ENCODE measurements at regions not wholly inside any gene's neighbourhood (a gene's known extent, or its start where the extent isn't known, plus 50 kb on each side); places are given as distances from the start of the nearest gene placed in this dataset.
"Not testable (repeated sequence)": the region's sequence is repeated elsewhere in the genome, so short reads cannot be mapped to it uniquely, and the experiment has no call there.

DNA sequence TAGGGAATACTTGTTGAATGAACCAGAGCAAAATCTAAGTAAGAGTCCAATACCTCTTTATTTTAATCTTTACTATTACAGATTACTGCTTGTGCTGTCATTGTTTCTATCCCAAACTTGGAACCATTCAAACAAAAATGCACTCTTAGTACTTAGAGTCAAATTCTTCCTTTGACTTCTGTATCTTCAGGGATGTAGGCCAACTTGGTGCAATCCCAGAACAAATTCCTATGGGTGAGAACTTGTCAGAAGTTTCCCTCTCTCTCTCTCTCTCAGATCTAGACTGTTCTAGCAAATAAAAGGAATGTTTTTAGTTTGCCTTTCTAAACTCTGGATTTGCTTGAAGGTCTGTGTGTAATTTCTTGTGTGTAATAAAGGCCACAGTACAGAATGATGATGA lies 329.0 kb upstream of the TMTC4 start:
- FAIRE-seq: no peak

DNA sequence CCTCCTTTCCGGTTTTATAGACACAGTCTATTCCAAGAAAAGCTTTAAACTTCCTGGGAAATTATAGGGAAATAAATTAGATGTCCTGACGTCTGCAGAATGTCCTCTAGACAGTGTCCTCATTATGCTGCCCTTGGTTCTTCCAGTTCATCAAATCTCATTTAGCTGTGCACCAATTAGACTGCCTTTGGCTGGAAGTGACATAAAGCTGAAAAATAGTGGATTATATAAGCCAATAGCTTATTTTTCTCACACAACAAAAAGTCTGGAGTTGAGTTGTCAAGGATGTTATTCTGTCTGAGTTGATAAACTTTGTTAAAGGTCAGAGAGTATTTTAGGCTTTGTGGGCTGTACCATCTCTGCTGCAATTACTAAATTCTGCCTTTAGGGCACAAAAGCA lies 314.8 kb upstream of the TMTC4 start:
- FAIRE-seq: no peak

DNA sequence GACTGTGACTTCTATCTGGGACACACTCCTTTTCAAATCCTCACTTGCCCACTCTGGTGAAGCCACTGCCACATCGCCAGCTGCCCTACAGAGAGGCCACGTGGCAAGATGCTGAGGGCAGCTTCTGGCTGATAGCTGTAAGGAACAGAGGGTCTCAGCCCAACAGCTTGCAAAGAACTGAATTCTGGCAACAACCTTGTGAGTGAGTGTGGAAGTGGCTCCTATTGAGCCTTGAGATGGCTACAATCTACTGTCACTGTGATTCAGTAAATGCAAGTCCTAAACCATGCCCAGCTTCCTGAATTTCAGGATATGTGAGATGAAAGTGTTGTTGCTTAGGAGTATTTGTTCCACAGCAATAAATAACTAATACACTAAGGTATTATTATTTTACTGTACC lies 314.3 kb upstream of the TMTC4 start:
- FAIRE-seq: no peak

DNA sequence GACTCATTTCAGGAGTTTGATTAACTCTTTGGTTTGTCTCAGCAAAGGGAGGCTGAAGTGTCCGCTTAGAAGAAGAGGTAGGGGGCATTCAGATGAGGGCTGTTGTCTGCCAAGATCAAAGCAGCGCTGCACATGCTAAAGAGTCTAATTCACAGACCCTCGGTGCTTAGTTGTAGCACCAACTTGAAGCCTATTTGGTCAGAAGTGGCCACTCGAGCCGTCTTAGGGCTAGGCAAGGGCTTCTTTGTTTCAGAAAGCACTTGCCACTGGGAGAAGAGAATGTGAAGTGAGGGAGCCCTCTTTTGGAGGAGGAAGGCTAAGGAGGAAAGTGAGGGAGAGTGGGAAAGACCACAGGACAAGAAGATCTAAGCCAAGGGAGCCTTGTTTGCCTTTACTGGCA lies 313.4 kb upstream of the TMTC4 start:
- no peak for FAIRE-seq

DNA sequence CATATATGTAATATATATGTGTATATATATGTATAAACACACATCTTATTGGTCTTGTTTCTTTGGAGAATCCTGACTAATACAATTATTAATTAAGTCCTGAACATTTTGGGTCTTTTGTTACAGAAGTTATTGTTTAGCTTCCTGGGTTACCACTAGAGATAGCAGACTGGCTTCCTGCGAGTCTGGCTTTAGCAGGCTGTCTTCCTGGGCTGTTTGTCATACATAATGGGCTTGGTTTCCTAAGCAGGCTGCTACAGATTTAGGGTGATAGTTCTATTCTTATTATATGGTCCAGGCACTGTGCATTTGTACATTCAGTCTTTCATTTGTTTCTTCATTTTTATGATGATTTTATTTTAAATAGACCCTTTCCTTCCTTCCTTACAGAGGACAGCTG lies 312.0 kb upstream of the TMTC4 start:
- FAIRE-seq: no peak

DNA sequence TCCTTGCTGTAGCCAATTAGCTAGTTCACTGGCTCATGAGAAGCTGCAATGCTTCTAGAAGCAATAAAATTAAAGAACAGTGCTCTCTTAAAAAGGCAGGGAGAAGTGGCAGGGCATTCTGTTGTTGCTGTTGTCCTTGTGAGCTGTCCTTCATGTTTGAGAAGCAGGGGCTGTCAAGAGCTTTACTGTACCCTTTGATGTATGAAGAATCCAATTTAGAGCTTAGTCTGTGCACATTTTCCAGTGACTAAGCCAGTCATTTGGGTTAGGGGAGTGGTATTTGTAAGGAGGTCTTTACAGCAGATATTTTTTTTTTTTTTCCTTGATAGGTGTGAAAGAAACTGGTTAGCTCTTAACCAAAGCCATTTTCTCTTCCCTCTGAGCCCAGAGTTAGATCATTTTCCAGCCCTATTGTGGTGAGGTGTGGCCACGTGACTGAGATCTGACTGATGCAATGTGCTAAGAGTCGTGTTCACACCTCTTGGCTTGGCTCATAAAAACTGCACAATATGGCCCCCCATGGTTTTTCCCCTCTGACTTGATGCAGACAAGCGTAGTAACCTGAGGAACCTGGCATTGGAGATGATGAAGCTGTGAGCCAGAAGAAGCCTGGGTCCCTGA lies 309.6 kb upstream of the TMTC4 start:
- no peak for FAIRE-seq

DNA sequence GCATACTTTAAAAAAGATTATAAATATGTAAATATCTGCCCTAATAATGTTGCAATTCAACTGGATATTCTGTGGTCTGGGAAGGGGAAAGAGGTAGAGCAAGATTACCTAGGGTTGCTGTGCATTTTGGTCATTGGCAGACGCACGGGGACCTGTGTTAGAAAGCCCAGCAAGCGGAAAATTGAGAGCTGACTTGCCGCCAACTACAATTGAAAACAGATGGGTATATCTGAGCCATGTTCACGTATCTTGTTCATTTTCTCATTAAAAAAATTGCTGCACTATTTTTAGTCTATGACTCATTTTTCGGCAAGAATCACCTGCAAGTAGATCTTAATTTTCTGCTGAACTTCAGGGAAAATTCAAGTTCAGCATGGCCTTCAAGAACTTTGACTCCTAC lies 308.5 kb upstream of the TMTC4 start:
- no peak for FAIRE-seq

DNA sequence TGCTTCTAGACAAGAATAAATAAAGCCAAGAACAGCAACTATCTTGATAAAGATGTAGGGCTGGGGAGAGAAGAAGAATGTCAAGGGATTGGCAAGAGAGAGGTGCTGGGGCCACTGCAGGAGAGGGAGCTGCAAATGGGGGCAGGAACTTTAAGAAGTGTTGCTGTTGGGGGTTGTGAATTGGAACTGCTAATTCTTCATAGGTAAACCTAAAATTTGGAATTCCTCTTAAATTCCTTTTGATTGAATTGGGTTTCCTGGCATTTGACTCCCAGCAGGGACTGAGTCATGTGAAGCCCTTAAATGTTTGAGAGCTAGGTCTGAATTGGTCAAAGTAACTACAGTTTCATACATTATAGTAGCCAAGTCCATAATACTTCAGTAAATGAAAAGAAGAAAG lies 305.6 kb upstream of the TMTC4 start:
- FAIRE-seq: no peak

DNA sequence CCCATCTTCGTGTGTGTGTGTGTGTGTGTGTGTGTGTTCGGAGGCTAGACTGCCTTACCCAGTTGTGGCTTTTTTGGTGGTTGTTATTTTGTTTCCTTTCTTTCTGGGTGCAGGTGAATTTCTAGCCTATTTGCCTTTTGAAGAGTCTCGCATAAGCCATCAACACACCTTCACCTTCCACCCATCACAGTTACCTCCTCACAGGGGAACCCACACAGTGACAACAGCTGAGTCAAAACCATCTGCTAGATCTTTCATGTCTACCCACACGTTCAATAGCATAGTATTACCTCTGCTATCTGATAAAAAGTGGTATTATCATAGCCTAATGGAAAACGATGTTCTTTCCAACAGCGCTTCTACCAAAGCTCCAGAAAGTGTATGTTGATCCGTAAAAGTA lies 303.2 kb upstream of the TMTC4 start:
- FAIRE-seq: no peak

DNA sequence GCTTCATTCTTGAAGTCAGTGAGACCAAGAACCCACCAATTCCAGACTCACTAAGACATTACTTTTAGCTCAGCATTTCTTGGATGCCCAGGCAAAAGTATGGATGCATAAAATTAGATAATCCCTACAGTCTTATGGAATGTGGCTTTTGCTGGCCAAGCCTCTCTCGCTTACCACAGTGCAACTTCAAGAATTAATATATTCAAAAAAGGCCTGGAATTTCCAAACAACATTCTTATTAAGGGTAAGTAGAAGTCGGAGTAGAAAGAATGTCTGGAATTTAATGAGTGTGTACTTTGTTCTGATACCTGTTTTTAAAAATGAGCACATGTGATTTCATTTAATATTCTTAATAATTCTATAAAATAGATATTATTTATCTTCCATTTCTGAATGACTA lies 302.4 kb upstream of the TMTC4 start:
- FAIRE-seq: no peak

DNA sequence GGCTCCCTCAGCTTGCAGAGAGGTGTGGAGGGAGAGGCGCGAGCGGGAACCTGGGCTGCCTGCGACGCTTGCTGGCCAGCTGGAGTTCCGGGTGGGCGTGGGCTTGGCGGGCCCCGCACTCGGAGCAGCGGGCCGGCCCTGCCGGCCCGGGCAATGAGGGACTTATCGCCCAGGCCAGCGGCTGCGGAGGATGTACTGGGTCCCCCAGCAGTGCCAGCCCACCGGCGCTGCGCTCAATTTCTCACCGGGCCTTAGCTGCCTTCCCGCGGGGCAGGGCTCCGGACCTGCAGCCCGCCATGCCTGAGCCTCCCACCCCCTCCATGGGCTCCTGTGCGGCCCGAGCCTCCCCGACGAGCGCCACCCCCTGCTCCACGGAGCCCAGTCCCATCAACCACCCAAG lies 301.1 kb upstream of the TMTC4 start:
- not testable (repeated sequence) for FAIRE-seq

DNA sequence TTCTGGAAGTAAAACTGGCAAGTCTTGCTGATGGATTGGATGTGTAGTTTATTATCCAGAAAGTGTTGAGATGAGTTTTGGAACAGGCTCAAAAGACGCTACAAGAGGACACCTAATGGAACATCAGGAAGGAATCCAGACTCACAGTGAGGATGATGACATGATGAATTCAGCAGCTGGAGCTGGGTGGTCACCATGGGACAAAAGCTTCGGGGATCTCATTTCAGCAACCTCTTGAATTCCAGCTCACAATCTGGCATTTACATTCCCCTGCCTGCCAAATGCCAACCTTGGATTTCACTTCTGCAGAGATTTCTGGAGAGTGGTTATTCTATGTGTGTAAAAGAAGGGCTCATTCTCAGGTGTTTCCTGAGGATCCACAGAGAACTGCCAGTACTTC lies 288.0 kb upstream of the TMTC4 start:
- FAIRE-seq: no peak

DNA sequence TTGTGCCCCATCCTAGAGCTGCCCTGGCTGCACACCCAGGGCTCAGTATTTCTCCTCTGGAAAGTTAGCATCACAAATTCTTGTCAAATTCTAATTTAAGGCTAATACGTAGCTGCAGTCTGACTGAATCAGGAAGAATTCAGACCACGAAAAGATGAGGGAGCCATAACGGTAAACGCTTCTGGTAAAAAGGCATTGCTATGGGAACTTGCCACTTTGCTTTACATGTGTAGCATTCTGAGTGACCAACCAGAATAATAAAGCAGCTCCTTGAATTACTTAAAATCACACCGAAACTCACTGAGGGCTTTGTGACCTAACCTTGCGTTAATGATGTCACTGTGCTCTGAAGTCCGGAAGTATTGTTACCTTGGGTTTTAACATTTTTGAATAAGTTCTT lies 286.6 kb upstream of the TMTC4 start:
- no peak for FAIRE-seq

DNA sequence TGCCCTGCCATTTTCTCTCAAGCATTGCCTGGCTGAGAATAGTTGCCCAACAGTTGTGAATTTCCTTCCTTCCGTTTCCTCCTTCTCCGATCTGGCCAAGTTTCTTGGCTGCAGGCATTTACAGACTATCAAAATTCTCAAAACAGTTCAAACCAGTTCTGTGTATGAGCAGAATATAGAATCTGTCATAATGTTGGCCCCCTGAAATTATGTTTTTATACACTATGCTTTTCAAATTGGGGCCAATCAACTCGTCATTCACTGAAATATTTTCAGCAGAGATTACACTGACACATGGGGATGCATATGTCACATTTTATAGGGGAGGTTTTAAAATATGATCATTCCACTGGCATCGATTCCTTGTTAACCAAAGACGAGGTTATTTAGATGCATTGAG lies 284.2 kb upstream of the TMTC4 start:
- no peak for FAIRE-seq

DNA sequence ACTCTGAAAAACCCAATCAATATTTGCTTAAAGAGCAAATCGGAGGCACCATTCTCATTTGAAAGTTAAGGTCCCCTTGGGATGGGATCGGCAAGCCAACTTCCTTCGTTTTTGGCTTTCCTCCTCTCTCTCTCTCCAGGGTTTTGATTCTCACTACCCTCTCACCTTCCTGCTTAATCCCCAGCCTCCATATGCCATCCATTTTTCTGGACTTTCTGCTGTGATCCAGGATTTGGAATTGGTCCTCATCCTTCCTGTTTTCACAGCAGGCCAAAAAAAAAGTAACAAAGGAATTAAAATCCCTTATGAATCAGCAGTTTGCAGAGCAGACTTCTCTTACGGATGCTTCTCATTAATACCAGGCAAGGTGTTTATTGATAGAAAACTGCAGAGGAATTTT lies 283.1 kb upstream of the TMTC4 start:
- FAIRE-seq: no peak

DNA sequence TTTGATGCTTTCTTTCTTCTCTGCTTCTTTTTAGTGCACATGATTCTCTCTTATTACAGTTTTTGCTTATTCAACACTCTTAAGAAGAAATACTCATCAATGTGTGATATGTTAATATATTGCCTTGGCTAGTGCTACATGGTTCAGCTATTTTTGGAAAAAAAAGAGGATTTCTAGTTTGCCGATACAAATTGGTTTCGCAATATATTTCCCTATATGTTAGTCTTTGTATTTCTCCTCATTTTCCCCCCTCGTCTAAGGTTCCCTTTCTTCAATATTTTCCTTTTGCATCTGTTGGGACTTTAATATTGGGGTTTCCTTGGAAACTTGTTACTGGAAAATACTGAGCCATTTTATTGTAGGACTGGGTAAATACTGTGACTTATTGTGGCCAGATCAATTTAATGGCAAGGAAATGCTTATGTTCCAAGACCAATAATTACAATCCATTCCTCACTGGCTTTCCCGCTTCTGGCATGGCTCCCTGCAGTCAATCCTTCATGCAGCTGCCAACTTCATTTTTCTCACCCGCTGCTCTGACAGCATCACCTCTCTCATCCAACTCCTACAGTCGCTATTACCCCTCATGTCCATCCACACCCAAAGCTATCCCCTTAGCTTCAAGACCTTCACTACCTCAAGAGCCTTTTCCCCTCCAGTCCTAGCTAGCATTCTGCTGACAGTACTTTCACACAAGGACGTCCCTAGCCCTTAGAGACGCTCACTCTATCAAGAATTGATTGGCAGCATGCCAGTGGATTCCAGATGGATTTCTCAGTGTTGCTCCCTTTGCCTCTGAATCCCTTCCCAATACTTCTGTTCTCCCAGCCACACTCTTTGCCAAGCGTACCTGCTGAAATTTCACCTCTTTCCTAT lies 280.1 kb upstream of the TMTC4 start:
- FAIRE-seq: no peak

DNA sequence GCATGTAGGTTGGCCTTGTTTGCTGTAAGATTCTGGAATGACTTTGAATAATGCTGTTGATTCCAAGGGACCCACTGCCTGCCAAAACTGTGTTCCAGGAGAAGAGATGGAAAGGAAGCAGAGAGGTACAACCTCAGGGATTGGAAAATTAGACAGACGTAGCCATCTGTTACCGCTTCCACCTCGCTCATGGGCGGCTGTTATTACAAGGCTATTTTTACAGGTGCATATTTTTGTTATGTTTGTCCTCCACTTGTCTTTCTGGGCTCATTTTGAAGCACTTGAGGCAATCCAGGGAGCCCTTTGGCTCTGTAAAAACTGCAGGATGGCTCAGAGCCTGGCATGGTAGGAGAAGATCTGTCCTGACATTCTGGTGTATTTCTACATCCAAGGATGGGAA lies 276.4 kb upstream of the TMTC4 start:
- FAIRE-seq: no peak

DNA sequence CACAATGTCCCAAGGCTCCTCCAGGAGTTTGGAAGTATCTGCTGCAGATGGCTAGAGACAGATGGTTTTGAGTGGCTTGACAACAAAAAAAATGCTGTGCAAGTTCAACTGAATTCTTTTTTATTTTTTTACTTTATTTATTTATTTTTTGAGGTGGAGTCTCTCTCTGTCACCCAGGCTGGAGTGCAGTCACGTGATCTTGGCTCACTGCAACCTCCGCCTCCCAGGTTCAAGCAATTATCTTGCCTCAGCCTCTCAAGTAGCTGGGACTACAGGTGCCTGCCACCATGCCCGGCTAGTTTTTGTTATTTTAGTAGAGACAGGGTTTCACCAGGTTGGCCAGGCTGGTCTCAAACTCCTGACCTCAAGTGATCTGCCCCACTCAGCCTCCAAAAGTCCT lies 274.3 kb upstream of the TMTC4 start:
- FAIRE-seq: not testable (repeated sequence)

DNA sequence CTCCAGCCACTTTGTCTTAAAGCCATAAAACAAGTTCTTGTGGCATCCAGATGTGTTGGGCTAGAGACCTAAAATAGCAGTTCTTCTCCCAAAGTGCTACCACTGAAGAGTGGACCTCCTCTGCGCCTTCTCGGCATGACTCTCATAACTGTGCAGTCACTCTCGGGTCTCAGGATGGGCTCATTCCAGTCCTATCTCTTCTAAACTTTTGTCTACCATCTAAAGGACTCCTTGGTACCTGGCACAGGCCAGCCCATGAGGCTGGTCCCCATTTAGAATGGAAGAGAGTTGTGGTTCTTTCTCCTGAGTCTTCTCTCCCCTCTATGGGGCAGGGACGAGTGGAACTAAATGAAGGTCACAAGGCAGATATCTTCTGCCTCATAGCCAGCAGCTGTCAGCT lies 272.0 kb upstream of the TMTC4 start:
- FAIRE-seq: no peak

DNA sequence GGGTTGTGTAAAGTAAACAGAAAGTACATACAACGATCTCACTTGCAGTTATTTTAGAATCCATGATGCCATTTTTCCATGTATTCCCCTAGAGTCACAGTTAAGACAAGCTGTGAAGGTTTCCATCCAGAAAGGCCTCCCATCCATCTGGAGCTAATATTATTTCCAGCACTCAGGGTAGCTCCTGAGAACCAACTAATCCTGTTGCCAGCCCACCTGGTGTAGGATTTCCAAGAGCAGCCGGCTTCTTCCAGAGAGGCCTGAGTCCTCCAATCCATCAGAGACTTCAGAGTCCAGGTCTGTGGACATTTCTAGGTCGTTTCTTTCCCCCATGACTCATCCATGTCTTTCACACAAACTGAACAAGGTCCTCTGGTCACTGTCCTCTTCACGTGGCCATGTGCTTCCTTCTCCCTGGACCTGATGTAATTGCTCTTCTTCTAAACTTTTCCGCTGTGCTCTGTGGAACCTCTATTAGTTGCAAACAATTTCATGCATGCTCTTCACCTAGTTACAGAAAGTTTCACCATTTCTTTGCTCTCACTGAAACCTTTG lies 270.3 kb upstream of the TMTC4 start:
- FAIRE-seq: no peak

DNA sequence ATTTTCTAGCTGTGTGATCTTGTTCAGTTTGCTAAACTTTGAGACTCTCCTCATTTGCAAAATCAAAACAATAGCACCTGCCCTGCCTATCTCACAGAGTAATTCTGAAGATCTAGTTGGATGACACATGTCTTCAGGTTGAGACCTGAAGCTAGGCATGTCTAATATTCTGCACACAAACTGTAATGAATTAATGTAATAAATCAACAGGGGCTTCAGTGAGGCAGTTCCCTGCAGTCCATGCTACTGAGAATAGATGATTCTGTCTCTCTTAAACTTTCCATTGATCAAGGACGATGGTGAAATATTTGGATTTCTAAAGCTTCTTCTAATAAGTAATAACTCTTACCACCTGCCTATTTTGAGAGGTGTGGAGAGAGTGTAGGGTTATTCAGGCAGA lies 268.1 kb upstream of the TMTC4 start:
- FAIRE-seq: no peak

DNA sequence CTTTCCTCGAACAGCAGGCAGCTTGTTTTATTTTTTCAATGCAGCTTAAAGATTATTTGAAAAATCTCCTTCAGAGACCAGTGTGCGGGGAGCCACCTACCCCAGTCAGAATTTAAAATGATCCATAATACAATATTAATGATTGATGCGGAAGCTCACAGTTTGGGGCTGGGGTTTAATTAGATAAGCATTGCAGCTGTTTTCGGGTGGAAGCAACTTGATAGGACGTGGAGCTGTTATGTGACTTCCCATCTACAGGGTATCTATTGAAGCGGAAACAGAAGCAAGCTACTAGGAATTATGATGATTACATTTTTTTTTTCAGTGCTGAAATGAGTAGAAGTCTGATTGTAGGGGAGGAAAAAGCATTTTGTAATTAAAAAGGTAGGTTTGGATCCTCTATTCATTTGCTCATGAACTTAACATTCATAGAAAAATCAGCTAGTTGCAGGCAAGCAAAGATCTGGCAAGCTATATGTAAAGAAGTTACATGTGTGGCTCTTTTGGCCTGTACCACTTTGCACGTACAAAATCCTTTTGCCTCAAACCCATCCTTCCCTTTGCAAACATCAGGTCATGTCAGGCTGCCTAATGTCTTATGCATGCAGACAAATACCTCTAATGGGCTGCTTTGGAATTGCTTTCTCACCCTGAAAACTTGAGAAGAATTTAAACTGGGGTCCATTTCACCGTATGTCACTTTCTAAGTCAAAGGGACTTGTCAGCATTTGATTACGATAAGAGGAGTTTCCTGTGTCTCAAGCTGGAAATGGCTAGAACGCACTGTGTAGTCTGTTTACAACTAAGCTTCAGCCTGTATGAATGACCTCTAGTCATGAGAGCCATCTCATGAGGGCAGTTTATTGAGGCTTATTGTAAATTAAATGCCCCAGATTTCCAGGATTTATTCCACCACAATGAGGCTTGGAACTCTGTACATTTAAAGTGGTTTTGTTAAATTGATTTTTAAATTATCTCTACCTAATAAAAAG lies 267.1 kb upstream of the TMTC4 start:
- no peak for FAIRE-seq

DNA sequence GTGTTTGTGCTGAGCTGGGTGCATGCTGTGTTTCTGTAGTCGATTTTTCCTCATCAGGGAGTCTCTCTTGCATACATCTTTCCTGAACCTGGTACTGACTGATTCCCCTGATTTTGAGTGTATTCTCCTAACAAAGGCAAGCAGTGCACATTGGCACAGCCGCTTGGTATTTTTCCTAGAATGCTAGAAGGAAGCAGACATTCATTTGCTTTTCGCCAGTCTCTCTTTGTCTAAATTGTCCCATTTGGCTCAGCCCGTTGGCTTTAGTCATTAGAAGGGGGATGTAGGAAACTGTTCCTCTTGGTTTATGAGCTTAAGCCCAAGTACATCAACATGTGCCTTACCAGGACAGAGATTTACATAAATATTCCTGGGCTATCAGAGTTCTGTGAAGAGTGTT lies 266.1 kb upstream of the TMTC4 start:
- FAIRE-seq: no peak
